WTC11 (cell line): ENCODE measurements at regions not wholly inside any gene's neighbourhood (a gene's known extent, or its start where the extent isn't known, plus 50 kb on each side); places are given as distances from the start of the nearest gene placed in this dataset.

Experiments used
- E2F5 ChIP-seq: sonication (generic); formaldehyde crosslinking; IDR thresholded peaks from 2 replicates; pipeline ENCODE4 v1.8.1; 2022; ENCODE audit warnings: mild to moderate bottlenecking, moderate library complexity, missing genetic modification reagents
- ZNF138 ChIP-seq: sonication (generic); formaldehyde crosslinking; conservative IDR thresholded peaks from 2 replicates; pipeline ENCODE4 v1.8.1; 2022; ENCODE audit warnings: mild to moderate bottlenecking, moderate library complexity, missing genetic modification reagents
- ZNF423 ChIP-seq: fragments of 250-450 bp; sonication (Bioruptor Pico); IDR thresholded peaks from 2 replicates; pipeline ENCODE4 v2.1.2; 2022; ENCODE audit warnings: mild to moderate bottlenecking, moderate library complexity
- TF ChIP-seq, protein P1 (sequence below): fragments of 200-600 bp; IDR thresholded peaks from 2 replicates; pipeline ENCODE4 v1.8.0; 2022; ENCODE audit warnings: antibody characterized with exemption
- TF ChIP-seq, protein P2 (sequence below): sonication (generic); formaldehyde crosslinking; IDR thresholded peaks from 2 replicates; pipeline ENCODE4 v1.8.1; 2023; ENCODE audit warnings: mild to moderate bottlenecking, missing genetic modification reagents, moderate library complexity

DNA sequence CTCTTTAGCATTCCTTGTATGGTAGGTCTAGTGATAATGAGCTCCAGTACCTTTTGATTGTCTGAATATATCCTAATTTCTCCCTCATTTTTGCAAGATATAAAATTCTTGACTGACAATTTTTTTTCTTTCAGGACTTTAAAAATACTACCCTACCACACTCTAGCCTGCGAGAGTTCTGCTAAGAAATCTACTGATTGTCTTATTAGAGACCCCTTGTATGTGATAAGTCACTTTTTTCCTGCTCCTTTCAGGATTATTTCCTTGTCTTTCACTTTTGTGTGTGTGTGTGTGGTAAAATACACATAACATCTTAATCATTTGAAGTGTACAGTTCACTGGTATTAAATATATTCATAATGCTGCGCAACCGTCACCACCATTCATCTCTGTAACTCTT, 68.7 kb upstream of the PPP1R9A start:
- TF ChIP-seq, protein P1, sequence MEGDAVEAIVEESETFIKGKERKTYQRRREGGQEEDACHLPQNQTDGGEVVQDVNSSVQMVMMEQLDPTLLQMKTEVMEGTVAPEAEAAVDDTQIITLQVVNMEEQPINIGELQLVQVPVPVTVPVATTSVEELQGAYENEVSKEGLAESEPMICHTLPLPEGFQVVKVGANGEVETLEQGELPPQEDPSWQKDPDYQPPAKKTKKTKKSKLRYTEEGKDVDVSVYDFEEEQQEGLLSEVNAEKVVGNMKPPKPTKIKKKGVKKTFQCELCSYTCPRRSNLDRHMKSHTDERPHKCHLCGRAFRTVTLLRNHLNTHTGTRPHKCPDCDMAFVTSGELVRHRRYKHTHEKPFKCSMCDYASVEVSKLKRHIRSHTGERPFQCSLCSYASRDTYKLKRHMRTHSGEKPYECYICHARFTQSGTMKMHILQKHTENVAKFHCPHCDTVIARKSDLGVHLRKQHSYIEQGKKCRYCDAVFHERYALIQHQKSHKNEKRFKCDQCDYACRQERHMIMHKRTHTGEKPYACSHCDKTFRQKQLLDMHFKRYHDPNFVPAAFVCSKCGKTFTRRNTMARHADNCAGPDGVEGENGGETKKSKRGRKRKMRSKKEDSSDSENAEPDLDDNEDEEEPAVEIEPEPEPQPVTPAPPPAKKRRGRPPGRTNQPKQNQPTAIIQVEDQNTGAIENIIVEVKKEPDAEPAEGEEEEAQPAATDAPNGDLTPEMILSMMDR, result no peak
- TF ChIP-seq, protein P2, sequence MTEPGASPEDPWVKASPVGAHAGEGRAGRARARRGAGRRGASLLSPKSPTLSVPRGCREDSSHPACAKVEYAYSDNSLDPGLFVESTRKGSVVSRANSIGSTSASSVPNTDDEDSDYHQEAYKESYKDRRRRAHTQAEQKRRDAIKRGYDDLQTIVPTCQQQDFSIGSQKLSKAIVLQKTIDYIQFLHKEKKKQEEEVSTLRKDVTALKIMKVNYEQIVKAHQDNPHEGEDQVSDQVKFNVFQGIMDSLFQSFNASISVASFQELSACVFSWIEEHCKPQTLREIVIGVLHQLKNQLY, result no peak
- TF ChIP-seq E2F5 (CRISPR knock-in tag) (no peak), ZNF423 (no peak), ZNF138 (no peak)
